ENCODE measurements at regions not wholly inside any gene's neighbourhood (a gene's known extent, or its start where the extent isn't known, plus 50 kb on each side); places are given as distances from the start of the nearest gene placed in this dataset.

DNA sequence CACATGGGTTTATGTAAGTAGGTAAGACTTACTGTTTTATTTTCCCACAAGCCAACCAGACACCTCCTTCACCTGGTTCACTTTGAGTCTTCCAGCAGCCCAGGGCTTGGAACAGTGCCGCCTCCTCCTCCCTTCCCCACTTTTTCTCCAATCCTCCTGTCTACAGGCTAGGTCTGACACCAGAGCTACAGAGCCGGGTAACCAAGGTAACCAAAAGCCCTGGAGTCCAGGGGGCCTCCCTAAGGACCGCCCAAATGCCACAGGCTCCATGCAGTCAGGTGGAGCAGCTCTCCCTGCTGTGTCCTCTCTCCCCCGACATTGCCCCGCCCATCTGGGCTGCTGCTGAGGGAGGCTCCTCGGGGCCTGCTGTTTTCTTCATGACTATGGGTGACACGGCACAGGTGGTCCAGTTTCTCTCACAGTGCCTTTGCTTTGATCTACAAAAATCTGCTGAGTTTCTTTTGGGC lies 138.0 kb upstream of the EFNA5 start:
- intact Hi-C loops (cut with DNase I): no loop called here
- peak in 1 of 10 donors; percentile 69 for DNase-seq

GRCh38 chr5:107807431-107807830 lies 136.7 kb upstream of the EFNA5 start:
- DNase-seq: no peak
- intact Hi-C loops (cut with DNase I): no loop called here

DNA sequence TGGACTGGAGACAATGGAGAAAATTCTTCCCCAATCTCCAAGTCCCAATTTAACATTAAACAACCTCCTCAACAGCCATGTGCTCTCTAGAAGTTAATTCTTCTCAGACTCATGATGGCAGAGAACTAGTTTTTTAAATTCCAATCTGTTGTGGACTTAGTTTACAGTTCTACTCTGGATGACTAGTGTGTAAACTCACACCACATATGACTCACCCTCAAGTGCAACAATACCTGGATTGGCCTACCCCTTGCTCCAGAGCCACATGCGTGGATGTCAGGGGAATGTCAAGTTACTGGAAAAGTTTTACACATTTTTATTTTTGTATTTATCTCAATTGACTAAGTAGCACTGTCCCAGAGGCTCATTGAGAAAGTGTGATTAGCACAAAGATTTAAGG lies 136.0 kb upstream of the EFNA5 start:
- intact Hi-C loops (cut with DNase I): no loop called here
- no peak for DNase-seq

DNA sequence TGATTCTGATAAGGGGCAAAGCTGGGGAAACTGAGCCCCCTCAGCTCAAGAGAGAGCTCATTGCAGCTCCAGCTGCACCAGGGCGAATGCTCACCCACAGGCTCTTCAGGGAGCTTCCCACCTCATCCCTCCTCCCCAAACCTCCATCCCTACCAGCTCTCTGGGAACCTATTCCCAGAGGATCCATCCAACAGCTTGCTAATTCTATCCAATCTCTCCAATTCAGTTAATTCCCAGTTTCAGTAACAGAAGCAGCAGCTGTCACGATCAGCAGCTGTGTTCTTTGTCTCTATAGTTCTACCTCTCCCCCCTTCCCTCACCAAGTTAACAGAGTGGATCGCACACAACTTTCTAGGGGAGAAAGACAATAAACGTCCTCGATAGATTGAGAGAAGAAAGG lies 135.5 kb upstream of the EFNA5 start:
- DNase-seq: no peak
- intact Hi-C loops (cut with DNase I): no loop called here

GRCh38 chr5:107805824-107806223 lies 135.1 kb upstream of the EFNA5 start:
- intact Hi-C loops (cut with DNase I): no loop called here
- DNase-seq: no peak

- no peak for DNase-seq
- intact Hi-C loops (cut with DNase I): no loop called here
These were observed 134.4 kb upstream of the EFNA5 start for GRCh38 chr5:107805166-107805565.

DNA sequence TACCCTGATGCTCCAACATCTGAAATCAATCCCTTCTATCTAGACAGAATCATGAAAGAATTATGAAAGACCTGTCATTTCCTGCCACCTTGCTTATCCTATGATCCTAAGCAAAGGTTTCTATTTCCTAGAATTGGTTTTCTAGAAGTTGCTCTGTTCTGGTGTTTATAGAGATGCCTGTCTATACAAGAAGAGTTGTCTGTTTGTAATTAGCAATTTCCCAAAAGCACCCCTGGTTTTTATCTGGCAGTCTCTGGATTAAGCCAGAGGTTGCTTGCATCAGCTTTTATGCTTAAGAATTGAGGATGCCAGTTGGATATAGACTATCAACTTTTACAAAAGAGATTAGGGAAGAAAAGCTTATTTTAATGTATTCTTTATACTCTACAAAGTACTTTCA lies 133.0 kb upstream of the EFNA5 start:
- no peak for DNase-seq
- intact Hi-C loops (cut with DNase I): no loop called here

DNA sequence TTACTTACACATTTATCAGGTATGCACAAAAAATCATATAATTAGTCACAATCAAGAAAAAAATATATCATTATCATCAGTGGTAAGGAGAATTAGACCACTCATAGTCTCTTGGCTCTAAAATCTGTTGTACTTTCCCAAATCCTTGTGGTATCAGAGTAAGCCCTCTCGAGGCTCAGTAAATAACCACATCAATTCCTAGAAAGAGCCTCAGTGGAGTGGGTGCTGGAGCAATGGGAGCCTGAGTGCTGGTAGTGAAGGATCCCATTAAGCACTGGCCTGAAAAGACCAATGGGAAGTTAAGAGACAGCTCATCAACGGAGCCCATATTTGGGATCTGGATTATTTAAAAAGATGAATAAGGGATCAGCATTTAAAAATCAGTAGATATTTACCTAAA lies 130.3 kb upstream of the EFNA5 start:
- no peak for DNase-seq
- intact Hi-C loops (cut with DNase I): no loop called here

DNA sequence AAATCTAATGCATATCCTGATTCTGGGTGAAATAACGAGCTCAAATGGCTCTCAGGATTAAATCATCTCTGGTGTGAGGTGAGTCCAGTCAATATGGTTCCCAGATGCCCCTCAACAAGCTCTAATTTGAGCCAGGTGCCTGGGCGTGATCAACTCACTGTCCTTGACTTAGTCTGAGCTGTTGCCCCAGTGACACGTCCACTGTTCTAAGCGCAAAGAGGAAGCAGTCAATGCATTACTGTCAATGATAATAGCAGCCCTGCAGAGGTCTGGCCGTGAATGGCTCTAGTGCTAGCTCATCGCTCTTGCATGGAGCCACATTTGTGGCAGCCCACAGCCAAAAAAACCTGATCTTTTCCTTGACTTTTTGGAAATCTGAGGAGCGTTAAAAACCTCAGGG lies 128.6 kb upstream of the EFNA5 start:
- no peak for DNase-seq
- intact Hi-C loops (cut with DNase I): no loop called here

DNA sequence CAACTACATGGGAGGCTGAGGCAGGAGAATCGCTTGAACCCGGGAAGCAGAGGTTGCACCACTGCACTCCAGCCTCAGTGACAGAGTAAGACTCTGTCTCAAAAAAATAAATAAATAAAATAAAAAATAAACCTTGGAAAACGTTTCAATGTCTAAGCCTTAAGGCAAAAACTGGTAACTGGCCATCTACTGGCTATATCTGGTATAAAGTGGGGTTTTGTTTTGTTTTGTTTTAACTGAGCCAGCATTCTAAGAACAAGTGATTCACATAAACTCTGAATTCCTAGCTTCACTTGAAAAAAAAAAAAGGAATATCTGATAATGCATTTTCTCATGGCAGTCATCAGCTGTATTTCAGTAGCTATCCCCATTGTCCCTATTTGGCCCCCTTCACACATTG lies 126.1 kb upstream of the EFNA5 start:
- DNase-seq: no peak
- intact Hi-C loops (cut with DNase I): no loop called here

GRCh38 chr5:107794741-107795140 lies 124.0 kb upstream of the EFNA5 start:
- intact Hi-C loops (cut with DNase I): no loop called here
- DNase-seq: no peak

- DNase-seq: no peak
- intact Hi-C loops (cut with DNase I): no loop called here
These were observed 122.2 kb upstream of the EFNA5 start for GRCh38 chr5:107792940-107793339.

- DNase-seq: no peak
- intact Hi-C loops (cut with DNase I): no loop called here
These were observed 119.9 kb upstream of the EFNA5 start for GRCh38 chr5:107790671-107791070.

GRCh38 chr5:107786424-107786823 lies 115.7 kb upstream of the EFNA5 start:
- intact Hi-C loops (cut with DNase I): no loop called here
- DNase-seq: no peak

DNA sequence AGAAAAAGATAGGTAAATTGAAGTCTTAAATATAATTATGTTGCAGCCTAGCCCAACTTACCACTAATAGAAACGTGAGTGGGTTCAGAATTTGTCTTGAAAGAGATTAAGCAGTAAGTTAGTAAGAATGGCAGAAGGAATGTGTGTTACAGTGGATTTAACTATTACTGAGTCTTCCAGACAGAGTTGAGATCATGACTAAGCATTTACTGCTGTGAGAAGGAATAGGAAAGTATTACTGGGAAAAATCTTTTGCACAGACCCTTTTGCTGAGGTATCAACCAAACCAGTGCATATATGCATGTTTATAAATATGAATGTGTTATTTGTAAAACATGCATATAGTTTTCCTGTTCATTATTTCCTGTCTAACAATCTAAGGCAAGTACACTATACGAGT lies 112.8 kb upstream of the EFNA5 start:
- DNase-seq: no peak
- intact Hi-C loops (cut with DNase I): no loop called here

- intact Hi-C loops (cut with DNase I): no loop called here
These were observed 111.9 kb upstream of the EFNA5 start for GRCh38 chr5:107782561-107783169.

DNA sequence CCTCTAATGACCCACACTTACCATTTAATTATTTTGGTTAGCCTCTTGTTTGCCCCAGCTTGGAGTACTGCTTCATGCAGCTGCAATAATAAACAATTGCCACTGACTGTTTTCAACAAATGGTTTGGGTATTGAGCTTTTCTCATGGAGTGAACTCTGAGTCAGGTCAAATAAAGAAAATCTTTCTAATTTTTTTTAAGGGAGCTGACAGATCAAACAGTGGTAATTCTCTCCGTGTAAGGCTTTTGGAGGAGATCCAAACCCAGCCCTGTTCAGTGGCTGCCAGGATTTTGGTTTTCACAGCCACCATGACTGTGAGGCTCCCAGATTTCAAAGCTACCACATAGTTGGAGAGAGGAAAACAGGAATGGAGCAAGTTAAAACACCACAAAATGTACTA lies 110.7 kb upstream of the EFNA5 start:
- intact Hi-C loops (cut with DNase I): no loop called here
- no peak for DNase-seq

More at GRCh38 chr5:107782561-107783169, 111.9 kb upstream of the EFNA5 start:
- no peak for DNase-seq

- intact Hi-C loops (cut with DNase I): no loop called here
- no peak for DNase-seq
These were observed 108.7 kb upstream of the EFNA5 start for GRCh38 chr5:107779437-107779836.

GRCh38 chr5:107778647-107779046 lies 107.9 kb upstream of the EFNA5 start:
- no peak for DNase-seq
- intact Hi-C loops (cut with DNase I): no loop called here

DNA sequence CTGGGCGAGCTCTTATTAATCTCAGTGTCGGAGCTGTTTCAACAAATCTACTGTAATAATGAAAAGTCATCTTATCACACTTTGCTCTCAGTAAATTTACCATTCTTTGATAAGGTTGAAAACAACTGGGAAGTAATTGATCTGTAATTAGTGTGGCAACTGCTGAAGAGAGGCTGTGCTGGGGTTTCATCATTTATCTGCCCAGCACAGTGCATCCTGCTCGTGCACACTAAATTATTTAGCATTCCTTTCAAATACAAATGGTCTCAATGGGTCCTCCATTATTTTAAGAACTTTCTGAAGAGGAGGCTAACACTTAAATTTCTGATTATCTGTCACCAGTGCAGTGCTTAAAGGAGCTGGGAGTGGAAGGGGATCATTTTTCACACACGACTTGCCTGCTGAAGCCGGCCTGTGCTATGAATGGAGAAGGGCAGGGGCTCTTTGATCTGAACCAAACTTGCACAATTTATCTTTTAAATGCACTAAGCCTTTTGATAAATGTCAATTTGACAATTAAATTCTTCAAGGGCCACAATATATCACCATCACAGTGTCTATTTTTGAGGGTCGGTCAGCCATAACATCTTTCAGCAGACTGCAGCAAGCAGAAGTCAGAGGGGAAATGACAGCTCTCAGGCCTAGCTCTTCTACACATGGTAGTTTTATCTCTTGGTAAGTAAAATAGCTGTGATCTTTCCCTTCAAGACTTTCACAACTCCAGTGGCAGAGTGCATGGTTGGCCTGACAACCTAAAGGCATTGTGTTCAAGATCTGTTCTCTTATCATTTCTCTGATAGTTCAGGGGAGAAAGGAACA lies 106.4 kb upstream of the EFNA5 start:
- no peak for DNase-seq
- intact Hi-C loops (cut with DNase I): no loop called here

DNA sequence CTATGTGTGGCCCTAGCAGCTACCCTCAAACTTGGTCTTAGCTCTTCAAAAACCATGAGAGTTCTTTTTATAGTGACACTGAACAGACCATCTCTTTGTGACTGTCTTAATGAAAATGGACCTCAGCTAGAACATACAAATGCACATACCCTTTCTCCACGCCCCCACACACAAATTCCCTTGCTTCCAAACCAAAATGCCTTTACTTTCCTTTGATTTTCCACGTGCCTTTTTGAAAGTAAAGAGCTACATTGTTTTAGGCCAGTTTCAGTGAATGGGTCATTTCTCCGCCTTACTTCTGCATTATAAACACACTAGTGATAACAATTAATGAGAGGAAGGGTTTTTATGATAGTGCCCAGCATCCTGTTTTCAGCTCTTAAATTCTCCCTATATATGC lies 105.8 kb upstream of the EFNA5 start:
- intact Hi-C loops (cut with DNase I): no loop called here
- no peak for DNase-seq

DNA sequence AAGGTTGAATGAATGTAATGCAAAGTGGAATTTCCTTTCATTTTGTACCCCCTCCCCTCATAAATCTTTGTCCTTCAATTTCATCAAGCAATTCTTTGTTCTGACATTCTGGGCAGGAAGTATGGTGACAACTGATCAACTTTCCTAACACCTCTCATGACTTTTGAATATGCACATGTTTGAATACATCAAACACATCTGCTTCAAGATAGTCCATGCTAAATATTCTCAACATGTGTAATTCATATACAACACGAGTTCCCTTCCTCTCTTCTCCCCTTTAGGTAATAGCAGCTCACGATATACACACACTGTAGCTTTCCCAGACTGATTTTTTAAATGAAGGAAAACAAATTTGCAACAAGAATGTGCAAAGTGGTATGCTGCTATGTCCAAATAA lies 103.6 kb upstream of the EFNA5 start:
- DNase-seq: no peak
- intact Hi-C loops (cut with DNase I): no loop called here
